ENCODE measurements at regions not wholly inside any gene's neighbourhood (a gene's known extent, or its start where the extent isn't known, plus 50 kb on each side); places are given as distances from the start of the nearest gene placed in this dataset.

GRCh38 chr11:29937526-29937925, 79.3 kb downstream of the KCNA4 start:
- Histone ChIP-seq H2BK120ac (ENCODE audit: insufficient read depth, low read length, poor library complexity) (no peak overlapping the region), H3K9me3 (ENCODE audit: insufficient read depth, low read depth, low read length) (peaks cover 6% of the 10 kb centered on the region), H3K9ac (ENCODE audit: low read length) (no peak overlapping the region), H4K12ac (ENCODE audit: low read depth, low read length) (no peak overlapping the region), H3K14ac (ENCODE audit: low read length) (no peak overlapping the region), H4K8ac (ENCODE audit: low read depth, low read length) (no peak overlapping the region), H4K91ac (ENCODE audit: low read depth, low read length) (no peak overlapping the region), H3K36me3 (ENCODE audit: control insufficient read depth in 1 of 2, insufficient read depth in 2 of 2, low read length in 2 of 2) (no peaks in the 10 kb centered on the region), H3K79me2 (ENCODE audit: control insufficient read depth, insufficient read depth, low read length, poor library complexity) (no peaks in the 10 kb centered on the region), H2AK5ac (ENCODE audit: low read length) (no peak overlapping the region), H2BK12ac (ENCODE audit: low read length) (no peak overlapping the region), H3K18ac (ENCODE audit: low read length) (no peak overlapping the region), H2AFZ (ENCODE audit: insufficient read depth, low read length, poor library complexity) (no peak overlapping the region), H3K4me3 (ENCODE audit: low read depth, low read length) (no peak overlapping the region), H3K4me1 (ENCODE audit: control insufficient read depth in 1 of 2, insufficient read depth in 2 of 2, low read length in 2 of 2) (no peaks in the 10 kb centered on the region), H3K4me2 (ENCODE audit: low read length) (no peak overlapping the region), H3K79me1 (ENCODE audit: low read length) (no peaks in the 10 kb centered on the region), H3K27me3 (ENCODE audit: insufficient read depth, low read length) (no peaks in the 10 kb centered on the region), H3K23ac (ENCODE audit: low read length) (no peak overlapping the region), H3K27ac (ENCODE audit: low read depth, low read length) (no peak overlapping the region), H3K4ac (ENCODE audit: low read depth, low read length) (no peak overlapping the region), H2BK5ac (ENCODE audit: low read depth, low read length, poor library complexity) (no peak overlapping the region)
- no CpG with 5 or more reads among the region's 4 CpGs for whole genome bisulfite sequencing (ENCODE audit: extremely low coverage, insufficient coverage, insufficient read length)
- peak in 1 of 2 donors; percentile 7 for DNase-seq

- WGBS (ENCODE audit: extremely low coverage, insufficient coverage, insufficient read length), result no CpG with 5 or more reads among the region's 19 CpGs
- Histone ChIP-seq H2BK12ac (ENCODE audit: low read length) (no peak overlapping the region), H3K9me3 (ENCODE audit: insufficient read depth, low read depth, low read length) (peaks cover 6% of the 10 kb centered on the region), H3K9ac (ENCODE audit: low read length) (peak overlapping the region; percentile 40), H4K91ac (ENCODE audit: low read depth, low read length) (no peak overlapping the region), H2AK5ac (ENCODE audit: low read length) (no peak overlapping the region), H4K8ac (ENCODE audit: low read depth, low read length) (no peak overlapping the region), H3K4ac (ENCODE audit: low read depth, low read length) (no peak overlapping the region), H3K27ac (ENCODE audit: low read depth, low read length) (no peak overlapping the region), H2BK120ac (ENCODE audit: insufficient read depth, low read length, poor library complexity) (no peak overlapping the region), H3K4me1 (ENCODE audit: control insufficient read depth in 1 of 2, insufficient read depth in 2 of 2, low read length in 2 of 2) (no peaks in the 10 kb centered on the region), H3K79me2 (ENCODE audit: control insufficient read depth, insufficient read depth, low read length, poor library complexity) (no peaks in the 10 kb centered on the region), H3K4me2 (ENCODE audit: low read length) (no peak overlapping the region), H2AFZ (ENCODE audit: insufficient read depth, low read length, poor library complexity) (no peak overlapping the region), H3K36me3 (ENCODE audit: control insufficient read depth in 1 of 2, insufficient read depth in 2 of 2, low read length in 2 of 2) (no peaks in the 10 kb centered on the region), H3K14ac (ENCODE audit: low read length) (no peak overlapping the region), H4K12ac (ENCODE audit: low read depth, low read length) (no peak overlapping the region), H3K79me1 (ENCODE audit: low read length) (no peaks in the 10 kb centered on the region), H2BK5ac (ENCODE audit: low read depth, low read length, poor library complexity) (no peak overlapping the region), H3K23ac (ENCODE audit: low read length) (no peak overlapping the region), H3K27me3 (ENCODE audit: insufficient read depth, low read length) (no peaks in the 10 kb centered on the region), H3K18ac (ENCODE audit: low read length) (no peak overlapping the region), H3K4me3 (ENCODE audit: low read depth, low read length) (no peak overlapping the region)
- DNase-seq, result no peak
Measured at GRCh38 chr11:29934115-29934638, 82.7 kb downstream of the KCNA4 start.

- Histone ChIP-seq H3K27me3 (ENCODE audit: insufficient read depth, low read length) (no peaks in the 10 kb centered on the region), H3K4ac (ENCODE audit: low read depth, low read length) (no peak overlapping the region), H3K4me2 (ENCODE audit: low read length) (no peak overlapping the region), H4K91ac (ENCODE audit: low read depth, low read length) (no peak overlapping the region), H2AFZ (ENCODE audit: insufficient read depth, low read length, poor library complexity) (no peak overlapping the region), H3K14ac (ENCODE audit: low read length) (no peak overlapping the region), H2BK120ac (ENCODE audit: insufficient read depth, low read length, poor library complexity) (no peak overlapping the region), H3K36me3 (ENCODE audit: control insufficient read depth in 1 of 2, insufficient read depth in 2 of 2, low read length in 2 of 2) (no peaks in the 10 kb centered on the region), H3K9ac (ENCODE audit: low read length) (no peak overlapping the region), H3K4me3 (ENCODE audit: low read depth, low read length) (no peak overlapping the region), H3K18ac (ENCODE audit: low read length) (no peak overlapping the region), H3K4me1 (ENCODE audit: control insufficient read depth in 1 of 2, insufficient read depth in 2 of 2, low read length in 2 of 2) (no peaks in the 10 kb centered on the region), H3K79me1 (ENCODE audit: low read length) (no peaks in the 10 kb centered on the region), H4K8ac (ENCODE audit: low read depth, low read length) (no peak overlapping the region), H3K9me3 (ENCODE audit: insufficient read depth, low read depth, low read length) (no peaks in the 10 kb centered on the region), H3K23ac (ENCODE audit: low read length) (no peak overlapping the region), H2AK5ac (ENCODE audit: low read length) (no peak overlapping the region), H3K79me2 (ENCODE audit: control insufficient read depth, insufficient read depth, low read length, poor library complexity) (no peaks in the 10 kb centered on the region), H2BK12ac (ENCODE audit: low read length) (no peak overlapping the region), H2BK5ac (ENCODE audit: low read depth, low read length, poor library complexity) (no peak overlapping the region), H3K27ac (ENCODE audit: low read depth, low read length) (no peak overlapping the region), H4K12ac (ENCODE audit: low read depth, low read length) (no peak overlapping the region)
- no CpG with 5 or more reads among the region's 8 CpGs for WGBS (ENCODE audit: extremely low coverage, insufficient coverage, insufficient read length)
- DNase-seq, result no peak
Measured at GRCh38 chr11:29916040-29916439, 100.8 kb downstream of the KCNA4 start.

GRCh38 chr11:29914203-29914930, 102.5 kb downstream of the KCNA4 start:
- no peak overlapping the region for H3K14ac ChIP-seq (ENCODE audit: low read length)
- no peak overlapping the region for H3K4ac ChIP-seq (ENCODE audit: low read depth, low read length)
- no peak overlapping the region for H2BK12ac ChIP-seq (ENCODE audit: low read length)
- no peaks in the 10 kb centered on the region for H3K36me3 ChIP-seq (ENCODE audit: control insufficient read depth in 1 of 2, insufficient read depth in 2 of 2, low read length in 2 of 2)
- no peak overlapping the region for H2BK5ac ChIP-seq (ENCODE audit: low read depth, low read length, poor library complexity)
- whole genome bisulfite sequencing (ENCODE audit: extremely low coverage, insufficient coverage, insufficient read length), result no CpG with 5 or more reads among the region's 2 CpGs
- no peaks in the 10 kb centered on the region for H3K79me1 ChIP-seq (ENCODE audit: low read length)
- H4K12ac ChIP-seq (ENCODE audit: low read depth, low read length), result no peak overlapping the region
- H3K23ac ChIP-seq (ENCODE audit: low read length), result peak overlapping the region; percentile 26
- no peak overlapping the region for H3K4me2 ChIP-seq (ENCODE audit: low read length)
- no peak overlapping the region for H2AFZ ChIP-seq (ENCODE audit: insufficient read depth, low read length, poor library complexity)
- no peak overlapping the region for H3K27ac ChIP-seq (ENCODE audit: low read depth, low read length)
- no peak overlapping the region for H4K91ac ChIP-seq (ENCODE audit: low read depth, low read length)
- no peak overlapping the region for H4K8ac ChIP-seq (ENCODE audit: low read depth, low read length)
- peak in 1 of 2 donors; percentile 31 for DNase-seq
- no peaks in the 10 kb centered on the region for H3K27me3 ChIP-seq (ENCODE audit: insufficient read depth, low read length)
- H3K18ac ChIP-seq (ENCODE audit: low read length), result no peak overlapping the region
- H3K4me3 ChIP-seq (ENCODE audit: low read depth, low read length), result no peak overlapping the region
- no peaks in the 10 kb centered on the region for H3K4me1 ChIP-seq (ENCODE audit: control insufficient read depth in 1 of 2, insufficient read depth in 2 of 2, low read length in 2 of 2)
- no peak overlapping the region for H2BK120ac ChIP-seq (ENCODE audit: insufficient read depth, low read length, poor library complexity)
- no peak overlapping the region for H2AK5ac ChIP-seq (ENCODE audit: low read length)
- no peak overlapping the region for H3K9ac ChIP-seq (ENCODE audit: low read length)
- H3K9me3 ChIP-seq (ENCODE audit: insufficient read depth, low read depth, low read length), result no peaks in the 10 kb centered on the region
- H3K79me2 ChIP-seq (ENCODE audit: control insufficient read depth, insufficient read depth, low read length, poor library complexity), result no peaks in the 10 kb centered on the region

Data from trophoblast cell (in vitro differentiated cells and primary cell).